H9 (cell line): ENCODE measurements at regions not wholly inside any gene's neighbourhood (a gene's known extent, or its start where the extent isn't known, plus 50 kb on each side); places are given as distances from the start of the nearest gene placed in this dataset.
"Not testable (repeated sequence)": the region's sequence is repeated elsewhere in the genome, so short reads cannot be mapped to it uniquely, and the experiment has no call there.

Experiments used
- DNase-seq: peaks from one replicate; pipeline ENCODE4 v3.0.0-alpha.2; 2017
- H2AFZ ChIP-seq: one replicate; pipeline ENCODE4 v1.6.1; 2013; ENCODE audit warnings: mild to moderate bottlenecking, low read length, control low read depth, moderate library complexity
- H2AK5ac ChIP-seq: 2 replicates; pipeline ENCODE4 v1.6.1; 2013; ENCODE audit warnings: low read length, control low read depth, mixed read lengths; ENCODE audit not compliant: insufficient read length
- H2BK120ac ChIP-seq: one replicate; pipeline ENCODE4 v1.6.1; 2013; ENCODE audit warnings: low read depth, mild to moderate bottlenecking, low read length, control low read depth, inconsistent platforms; ENCODE audit not compliant: poor library complexity, severe bottlenecking
- H2BK12ac ChIP-seq: 2 replicates; pipeline ENCODE4 v1.6.1; 2013; ENCODE audit warnings: low read length, control low read depth, mixed read lengths, low read depth; ENCODE audit not compliant: insufficient read length
- H2BK15ac ChIP-seq: 2 replicates; pipeline ENCODE4 v1.6.1; 2013; ENCODE audit warnings: low read depth, low read length, control low read depth
- H2BK20ac ChIP-seq: one replicate; pipeline ENCODE4 v1.6.1; 2013; ENCODE audit warnings: low read depth, mild to moderate bottlenecking, low read length, control low read depth, inconsistent platforms; ENCODE audit not compliant: poor library complexity, severe bottlenecking
- H2BK5ac ChIP-seq: 2 replicates; pipeline ENCODE4 v1.6.1; 2013; ENCODE audit warnings: low read length, control low read depth, mixed read lengths; ENCODE audit not compliant: insufficient read length
- H3K14ac ChIP-seq: 2 replicates; pipeline ENCODE4 v1.6.1; 2013; ENCODE audit warnings: low read length, control low read depth; ENCODE audit not compliant: insufficient read depth
- H3K18ac ChIP-seq: 2 replicates; pipeline ENCODE4 v1.6.1; 2013; ENCODE audit warnings: low read depth, mild to moderate bottlenecking, mixed read lengths, low read length, control low read depth; ENCODE audit not compliant: insufficient read length
- H3K23ac ChIP-seq: 2 replicates; pipeline ENCODE4 v1.6.1; 2013; ENCODE audit warnings: low read length, control low read depth, mixed read lengths, low read depth; ENCODE audit not compliant: insufficient read length
- H3K23me2 ChIP-seq: 2 replicates; pipeline ENCODE4 v1.6.1; 2013; ENCODE audit warnings: low read depth, mild to moderate bottlenecking, mixed read lengths, low read length, control low read depth; ENCODE audit not compliant: insufficient read length, poor library complexity, severe bottlenecking
- H3K27ac ChIP-seq: 2 replicates; pipeline ENCODE4 v1.5.1; 2013; ENCODE audit warnings: low read length, control low read depth, mixed read lengths, low read depth; ENCODE audit not compliant: insufficient read length
- H3K27me3 ChIP-seq: 2 replicates; pipeline ENCODE4 v1.6.1; 2013; ENCODE audit warnings: low read length, control low read depth, inconsistent platforms; ENCODE audit not compliant: insufficient read depth
- H3K4ac ChIP-seq: 2 replicates; pipeline ENCODE4 v1.6.1; 2013; ENCODE audit warnings: low read depth, mild to moderate bottlenecking, control low read depth, inconsistent platforms, low read length, moderate library complexity
- H3K4me1 ChIP-seq: 2 replicates; pipeline ENCODE4 v1.6.1; 2013; ENCODE audit warnings: low read length, control low read depth, inconsistent platforms; ENCODE audit not compliant: insufficient read depth
- H3K4me2 ChIP-seq: 2 replicates; pipeline ENCODE4 v1.6.1; 2013; ENCODE audit warnings: low read length, control low read depth, mixed read lengths; ENCODE audit not compliant: insufficient read length, insufficient read depth
- H3K56ac ChIP-seq: 2 replicates; pipeline ENCODE4 v1.6.1; 2013; ENCODE audit warnings: low read depth, mild to moderate bottlenecking, mixed read lengths, low read length, control low read depth; ENCODE audit not compliant: insufficient read length
- H3K79me1 ChIP-seq: 2 replicates; pipeline ENCODE4 v1.6.1; 2013; ENCODE audit warnings: low read depth, mild to moderate bottlenecking, moderate library complexity, low read length, control low read depth, inconsistent platforms; ENCODE audit not compliant: insufficient read depth, poor library complexity, severe bottlenecking
- H3K79me2 ChIP-seq: 2 replicates; pipeline ENCODE4 v1.6.1; 2013; ENCODE audit warnings: low read length, control low read depth, inconsistent platforms; ENCODE audit not compliant: insufficient read depth
- H3K9ac ChIP-seq: 2 replicates; pipeline ENCODE4 v1.6.1; 2013; ENCODE audit warnings: low read length, control low read depth, mixed read lengths; ENCODE audit not compliant: insufficient read length; ENCODE audit errors: extremely low read depth
- H3K9me3 ChIP-seq: one replicate; pipeline ENCODE4 v1.6.1; 2013; ENCODE audit warnings: low read depth, low read length, inconsistent platforms; ENCODE audit not compliant: control insufficient read depth
- H3T11ph ChIP-seq: one replicate; pipeline ENCODE4 v1.6.1; 2013; ENCODE audit warnings: mild to moderate bottlenecking, low read length, control low read depth, inconsistent platforms
- H4K20me1 ChIP-seq: one replicate; pipeline ENCODE4 v1.6.1; 2013; ENCODE audit not compliant: control insufficient read depth, insufficient read length, insufficient read depth
- H4K5ac ChIP-seq: 2 replicates; pipeline ENCODE4 v1.6.1; 2013; ENCODE audit warnings: low read depth, mild to moderate bottlenecking, mixed read lengths, low read length, control low read depth; ENCODE audit not compliant: insufficient read length
- H4K8ac ChIP-seq: replicated peaks from 2 replicates; pipeline ENCODE4 v1.6.1; 2013; ENCODE audit warnings: low read length, control low read depth, mixed read lengths, low read depth; ENCODE audit not compliant: insufficient read length
- H4K91ac ChIP-seq: 2 replicates; pipeline ENCODE4 v1.6.1; 2013; ENCODE audit warnings: low read depth, mild to moderate bottlenecking, moderate library complexity, mixed read lengths, low read length, control low read depth; ENCODE audit not compliant: insufficient read length
- H3K27ac Mint-ChIP-seq, 3 experiments: 2 replicates in 2 of 3; 3 replicates in 1 of 3; pipeline ENCODE4 v1.8.0; 2020 to 2021; ENCODE audit warnings: mixed read lengths in 3 of 3, mild to moderate bottlenecking in 1 of 3, moderate library complexity in 1 of 3
- H3K27me3 Mint-ChIP-seq: 2 replicates; pipeline ENCODE4 v1.8.0; 2021; ENCODE audit warnings: low read depth, mild to moderate bottlenecking, moderate library complexity, mixed read lengths
- H3K36me3 Mint-ChIP-seq, 3 experiments: 2 replicates in 2 of 3; 3 replicates in 1 of 3; pipeline ENCODE4 v1.8.0; 2020 to 2021; ENCODE audit warnings: low read depth in 3 of 3, mixed read lengths in 3 of 3; ENCODE audit not compliant: insufficient read depth in 1 of 3
- H3K4me1 Mint-ChIP-seq, 2 experiments: 2 replicates each; pipeline ENCODE4 v1.8.0; 2020; ENCODE audit warnings: mixed read lengths in 2 of 2
- H3K4me3 Mint-ChIP-seq, 2 experiments: 2 replicates in 1 of 2; 3 replicates in 1 of 2; pipeline ENCODE4 v1.8.0; 2020 to 2021; ENCODE audit warnings: mild to moderate bottlenecking in 2 of 2, mixed read lengths in 2 of 2, moderate library complexity in 1 of 2
- H3K9me3 Mint-ChIP-seq, 2 experiments: 2 replicates in 1 of 2; 3 replicates in 1 of 2; pipeline ENCODE4 v1.8.0; 2020; ENCODE audit warnings: mild to moderate bottlenecking in 2 of 2, mixed read lengths in 2 of 2, moderate library complexity in 1 of 2
- CTCF ChIP-seq: fragments of 200-600 bp; sonication (generic); conservative IDR thresholded peaks from 3 replicates; pipeline ENCODE4 v1.8.0; 2021; ENCODE audit warnings: antibody characterized with exemption, mild to moderate bottlenecking
- WGBS: extraction: QIAGEN DNeasy Blood & Tissue Kit; methylation state at CpG from one replicate; pipeline ENCODE4 v1.1.7; 2013; ENCODE audit warnings: missing lambda C conversion rate, low lambda C conversion rate, mixed read lengths; ENCODE audit not compliant: insufficient read length; ENCODE audit errors: extremely low coverage; 5-methylcytosine and 5-hydroxymethylcytosine counted together

GRCh38 chr2:65602603-65603235 lies 170.3 kb upstream of the SPRED2 start:
- no peak overlapping the region for H2BK5ac ChIP-seq
- H4K8ac ChIP-seq: no peak overlapping the region
- TF ChIP-seq CTCF: no peak
- Mint-ChIP-seq H3K27ac (no peak overlapping the region), H3K9me3 (peaks cover 8 to 9% of the 10 kb centered on the region in 2 experiments), H3K4me1 (peaks cover 6 to 19% of the 10 kb centered on the region in 2 experiments), H3K36me3 (peaks cover 4 to 8% (median 7%) of the 10 kb centered on the region in 3 experiments; a peak in 6 of 7 replicates), H3K27me3 (peaks cover 2% of the 10 kb centered on the region), H3K4me3 (no peak overlapping the region)
- no peak overlapping the region for H3K4me2 ChIP-seq
- no peak overlapping the region for H3K18ac ChIP-seq
- H4K20me1 ChIP-seq: no peaks in the 10 kb centered on the region
- H3K9me3 ChIP-seq: no peaks in the 10 kb centered on the region
- H3K27ac ChIP-seq: no peak overlapping the region
- no peak overlapping the region for H3K14ac ChIP-seq
- no peaks in the 10 kb centered on the region for H3K79me2 ChIP-seq
- H3T11ph ChIP-seq: no peak overlapping the region
- no peak overlapping the region for H2AK5ac ChIP-seq
- H2BK12ac ChIP-seq: no peak overlapping the region
- no peak overlapping the region for H2BK20ac ChIP-seq
- H3K23me2 ChIP-seq: no peaks in the 10 kb centered on the region
- no peak overlapping the region for H2AFZ ChIP-seq
- no peak overlapping the region for H3K4ac ChIP-seq
- no peak overlapping the region for H3K9ac ChIP-seq
- H3K23ac ChIP-seq: no peak overlapping the region
- no peak overlapping the region for H2BK15ac ChIP-seq
- H4K91ac ChIP-seq: no peak overlapping the region
- H4K5ac ChIP-seq: no peak overlapping the region
- no CpG with 5 or more reads among the region's 4 CpGs for WGBS
- H3K79me1 ChIP-seq: no peaks in the 10 kb centered on the region
- H3K56ac ChIP-seq: no peak overlapping the region
- no peaks in the 10 kb centered on the region for H3K27me3 ChIP-seq
- H2BK120ac ChIP-seq: no peak overlapping the region
- H3K4me1 ChIP-seq: no peaks in the 10 kb centered on the region
- DNase-seq: no peak

GRCh38 chr2:65600871-65601270 lies 168.5 kb upstream of the SPRED2 start:
- not testable (repeated sequence) for H3T11ph ChIP-seq, H3K27ac ChIP-seq, H3K14ac ChIP-seq, H3K9me3 ChIP-seq, H3K9me3 Mint-ChIP-seq, H3K18ac ChIP-seq, H4K20me1 ChIP-seq, H2AFZ ChIP-seq, H4K5ac ChIP-seq, H2BK120ac ChIP-seq, H3K23ac ChIP-seq, H2BK15ac ChIP-seq, H2BK5ac ChIP-seq, H3K23me2 ChIP-seq, H3K79me2 ChIP-seq, H3K9ac ChIP-seq, H3K4me2 ChIP-seq, H3K79me1 ChIP-seq, H3K4me1 ChIP-seq, H3K56ac ChIP-seq, H3K27me3 Mint-ChIP-seq, DNase-seq, H3K36me3 Mint-ChIP-seq, H4K8ac ChIP-seq, H2AK5ac ChIP-seq, H4K91ac ChIP-seq, H2BK20ac ChIP-seq, H3K27me3 ChIP-seq, H3K4me3 Mint-ChIP-seq, H2BK12ac ChIP-seq, H3K4ac ChIP-seq
- Mint-ChIP-seq H3K27ac (peak overlapping the region in 1 of 3 experiments; percentile 61; a peak in 1 of 7 replicates), H3K4me1 (peaks cover 5 to 10% of the 10 kb centered on the region in 2 experiments; a peak in 3 of 4 replicates)
- no CpG with 5 or more reads among the region's 33 CpGs for WGBS
